ENCODE measurements at regions not wholly inside any gene's neighbourhood (a gene's known extent, or its start where the extent isn't known, plus 50 kb on each side); places are given as distances from the start of the nearest gene placed in this dataset.

- TF ChIP-seq EGR1 (IDR thresholded peaks at IDR 0.05) (no peak), REST (IDR thresholded peaks at IDR 0.05; ENCODE audit: low read depth) (no peak), CEBPB (IDR thresholded peaks at IDR 0.05) (no peak), YY1 (IDR thresholded peaks at IDR 0.05; ENCODE audit: low read depth) (no peak), ZBTB7A (IDR thresholded peaks at IDR 0.05; ENCODE audit: low read depth) (no peak), NFIC (IDR thresholded peaks at IDR 0.05) (no peak), RAD21 (IDR thresholded peaks at IDR 0.05; ENCODE audit: low read depth) (no peak), CREB1 (IDR thresholded peaks at IDR 0.05; ENCODE audit: low read depth) (no peak), FOXM1 (IDR thresholded peaks at IDR 0.05; ENCODE audit: borderline replicate concordance, low read depth) (no peak), TAF1 (IDR thresholded peaks at IDR 0.05; ENCODE audit: low read depth) (no peak)
- TF ChIP-seq, protein P1, sequence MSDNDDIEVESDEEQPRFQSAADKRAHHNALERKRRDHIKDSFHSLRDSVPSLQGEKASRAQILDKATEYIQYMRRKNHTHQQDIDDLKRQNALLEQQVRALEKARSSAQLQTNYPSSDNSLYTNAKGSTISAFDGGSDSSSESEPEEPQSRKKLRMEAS (IDR thresholded peaks at IDR 0.05): no peak
Measured at GRCh38 chr9:82539146-82539545, 523.8 kb downstream of the RASEF start.

Data from Ishikawa (cell line).